ENCODE measurements at regions not wholly inside any gene's neighbourhood (a gene's known extent, or its start where the extent isn't known, plus 50 kb on each side); places are given as distances from the start of the nearest gene placed in this dataset.
A peak's percentile ranks its signal among the peaks of the same experiment; 100 is the strongest.

- Histone ChIP-seq H3F3A (ENCODE audit: low read length, unreplicated experiment) (no peaks in the 10 kb centered on the region), H3K4me1 (ENCODE audit: insufficient read depth, low read length) (peaks cover 22% of the 10 kb centered on the region), H3K9ac (ENCODE audit: low read length) (no peak overlapping the region), H3K9me3 (ENCODE audit: low read length) (no peaks in the 10 kb centered on the region), H3K4me3 (ENCODE audit: low read length) (no peak overlapping the region), H3K79me2 (ENCODE audit: low read length) (no peaks in the 10 kb centered on the region), H2AFZ (ENCODE audit: low read length) (no peak overlapping the region), H3K27me3 (ENCODE audit: low read length) (no peaks in the 10 kb centered on the region), H3K4me2 (ENCODE audit: low read length) (no peak overlapping the region), H3K36me3 (ENCODE audit: low read depth, low read length) (no peaks in the 10 kb centered on the region), H3K27ac (ENCODE audit: low read length) (no peak overlapping the region), H3K9me2 (replicated peaks; ENCODE audit: low read length) (no peaks in the 10 kb centered on the region), H4K20me1 (ENCODE audit: low read length) (no peaks in the 10 kb centered on the region)
- CTCF ChIA-PET, result no interaction called here
- BruUV-seq (replicated peaks), result no TSS peak
- DNase-seq (peak; percentile 43), ATAC-seq (no peak)
- TF ChIP-seq CTCF (conservative IDR thresholded peaks at IDR 0.05; ENCODE audit: low read depth, low read length), result no peak
- no peak for TF ChIP-seq EZH2phosphoT487 (IDR thresholded peaks at IDR 0.05; ENCODE audit: borderline replicate concordance, low read length)
- no peak for TF ChIP-seq EZH2 (IDR thresholded peaks at IDR 0.05; ENCODE audit: low read length, unreplicated experiment)
- intact Hi-C loops (cut with micrococcal nuclease), result no loop called here
- POLR2A ChIA-PET (ENCODE audit: unreplicated experiment), result no interaction called here
These were observed 64.8 kb downstream of the CDCA7 start for GRCh38 chr2:173419506-173419905.

- no peak overlapping the region for H3K4me2 ChIP-seq (ENCODE audit: low read length)
- DNase-seq (no peak), ATAC-seq (no peak)
- no peaks in the 10 kb centered on the region for H3F3A ChIP-seq (ENCODE audit: low read length, unreplicated experiment)
- no TSS peak for BruUV-seq (replicated peaks)
- TF ChIP-seq EZH2 (IDR thresholded peaks at IDR 0.05; ENCODE audit: low read length, unreplicated experiment) (no peak), EZH2phosphoT487 (IDR thresholded peaks at IDR 0.05; ENCODE audit: borderline replicate concordance, low read length) (no peak), CTCF (conservative IDR thresholded peaks at IDR 0.05; ENCODE audit: low read depth, low read length) (no peak)
- intact Hi-C loops (cut with micrococcal nuclease), result no loop called here
- H3K4me1 ChIP-seq (ENCODE audit: insufficient read depth, low read length), result peaks cover 14% of the 10 kb centered on the region
- POLR2A ChIA-PET (ENCODE audit: unreplicated experiment), result no interaction called here
- H3K36me3 ChIP-seq (ENCODE audit: low read depth, low read length), result no peaks in the 10 kb centered on the region
- H3K79me2 ChIP-seq (ENCODE audit: low read length), result no peaks in the 10 kb centered on the region
- no peaks in the 10 kb centered on the region for H3K9me2 ChIP-seq (replicated peaks; ENCODE audit: low read length)
- H3K9me3 ChIP-seq (ENCODE audit: low read length), result no peaks in the 10 kb centered on the region
- CTCF ChIA-PET, result no interaction called here
- H4K20me1 ChIP-seq (ENCODE audit: low read length), result no peaks in the 10 kb centered on the region
- H2AFZ ChIP-seq (ENCODE audit: low read length), result no peak overlapping the region
- H3K27ac ChIP-seq (ENCODE audit: low read length), result no peak overlapping the region
- H3K27me3 ChIP-seq (ENCODE audit: low read length), result no peaks in the 10 kb centered on the region
- H3K4me3 ChIP-seq (ENCODE audit: low read length), result no peak overlapping the region
- no peak overlapping the region for H3K9ac ChIP-seq (ENCODE audit: low read length)
These were observed 70.2 kb downstream of the CDCA7 start for GRCh38 chr2:173424886-173425285.

GRCh38 chr2:173427887-173428668 is 73.4 kb downstream of the CDCA7 start:
- peak overlapping the region; percentile 43 for H3K27ac ChIP-seq (ENCODE audit: low read length)
- CTCF ChIA-PET, result interaction anchor here (0.9 kb wide), 1 partner anchor 21 kb away, joined by 3 read pairs; no protein-coding TSS in a partner anchor
- H3K4me2 ChIP-seq (ENCODE audit: low read length), result peak overlapping the region; percentile 12

More at GRCh38 chr2:173427887-173428668, 73.4 kb downstream of the CDCA7 start:
- Histone ChIP-seq H3K27me3 (ENCODE audit: low read length) (no peaks in the 10 kb centered on the region), H3K36me3 (ENCODE audit: low read depth, low read length) (no peaks in the 10 kb centered on the region), H3K9ac (ENCODE audit: low read length) (no peak overlapping the region), H3F3A (ENCODE audit: low read length, unreplicated experiment) (no peaks in the 10 kb centered on the region), H3K4me3 (ENCODE audit: low read length) (no peak overlapping the region), H2AFZ (ENCODE audit: low read length) (peak overlapping the region; percentile 40; the same call in 1 of the 2 replicates), H3K9me2 (replicated peaks; ENCODE audit: low read length) (no peaks in the 10 kb centered on the region), H4K20me1 (ENCODE audit: low read length) (no peaks in the 10 kb centered on the region), H3K79me2 (ENCODE audit: low read length) (no peaks in the 10 kb centered on the region), H3K4me1 (ENCODE audit: insufficient read depth, low read length) (peaks cover 34% of the 10 kb centered on the region), H3K9me3 (ENCODE audit: low read length) (no peaks in the 10 kb centered on the region)
- intact Hi-C loops (cut with micrococcal nuclease), result no loop called here
- POLR2A ChIA-PET (ENCODE audit: unreplicated experiment), result no interaction called here
- ATAC-seq, result peak; percentile 19; the same call in 1 of the 2 replicates
- no TSS peak for BruUV-seq (replicated peaks)
- peak; percentile 73 for DNase-seq
- TF ChIP-seq CTCF (conservative IDR thresholded peaks at IDR 0.05; ENCODE audit: low read depth, low read length) (no peak), EZH2 (IDR thresholded peaks at IDR 0.05; ENCODE audit: low read length, unreplicated experiment) (no peak)

Measured in PC-3 (cell line).